HG02885 (cell line): ENCODE measurements at regions not wholly inside any gene's neighbourhood (a gene's known extent, or its start where the extent isn't known, plus 50 kb on each side); places are given as distances from the start of the nearest gene placed in this dataset.
"Not testable (repeated sequence)": the region's sequence is repeated elsewhere in the genome, so short reads cannot be mapped to it uniquely, and the experiment has no call there.

Experiments used
- ATAC-seq: cut with Tn5 transposase; IDR thresholded peaks from one replicate; pipeline ENCODE4 v1.9.1; 2021; ENCODE audit warnings: mild to moderate bottlenecking; ENCODE audit not compliant: unreplicated experiment, poor library complexity

GRCh38 chr10:58070956-58071355 lies 196.7 kb downstream of the IPMK start:
- ATAC-seq = no peak

DNA sequence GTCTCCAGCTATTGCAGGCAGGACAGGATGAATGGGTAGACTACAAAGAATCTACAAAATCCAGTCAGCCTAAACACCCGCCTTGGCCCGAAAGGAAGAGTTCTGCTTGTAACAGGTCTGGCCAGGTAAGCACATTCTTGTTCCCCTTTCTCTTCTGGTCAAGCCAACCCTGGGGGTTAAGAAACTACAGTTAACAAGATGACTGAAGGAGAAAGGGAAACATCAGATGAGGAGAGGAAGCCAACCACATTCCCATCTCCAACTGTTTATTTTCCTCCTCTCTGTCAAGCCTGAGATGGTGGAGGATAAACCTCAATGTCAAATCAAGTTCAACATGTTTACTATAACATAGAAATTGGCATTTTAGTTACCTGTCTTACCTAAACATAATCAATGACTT lies 198.9 kb downstream of the IPMK start:
- no peak for ATAC-seq

GRCh38 chr10:58066979-58067378 lies 200.7 kb downstream of the IPMK start:
- no peak for ATAC-seq

DNA sequence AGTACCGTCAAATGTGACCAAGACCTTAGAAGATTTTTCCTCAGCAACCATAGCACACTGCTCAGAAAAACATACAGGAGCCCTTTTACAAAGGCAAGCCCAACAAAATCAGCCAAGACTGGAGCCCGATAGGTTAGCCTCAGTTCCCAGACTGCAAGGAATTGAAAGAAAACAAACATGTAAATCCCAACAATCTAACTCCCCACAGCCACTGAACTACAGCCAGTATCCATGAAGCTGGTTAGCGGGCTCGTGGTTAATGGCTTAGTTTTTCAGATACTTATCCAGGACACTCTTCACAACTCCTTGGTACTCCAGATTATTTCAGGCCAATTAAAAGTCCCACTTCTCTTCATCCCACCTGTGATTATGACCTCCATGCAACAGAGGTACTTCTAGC lies 201.6 kb downstream of the IPMK start:
- no peak for ATAC-seq

DNA sequence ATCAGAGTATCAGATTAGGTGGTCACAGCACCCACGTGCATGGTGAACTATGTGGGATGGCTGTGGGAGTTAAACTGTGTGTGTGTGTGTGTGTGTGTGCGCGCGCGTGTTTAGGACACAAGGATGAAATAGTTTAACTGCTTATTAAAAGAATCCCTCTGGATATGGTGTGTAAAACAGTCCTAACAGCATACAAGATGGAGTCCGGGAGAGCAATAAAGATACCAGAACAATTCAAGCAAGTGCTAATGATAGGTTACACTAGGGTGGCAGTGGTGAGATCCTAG lies 202.2 kb downstream of the IPMK start:
- ATAC-seq = no peak

- peak; percentile 46 for ATAC-seq
Observed at GRCh38 chr10:58064714-58065528, 202.8 kb downstream of the IPMK start.

DNA sequence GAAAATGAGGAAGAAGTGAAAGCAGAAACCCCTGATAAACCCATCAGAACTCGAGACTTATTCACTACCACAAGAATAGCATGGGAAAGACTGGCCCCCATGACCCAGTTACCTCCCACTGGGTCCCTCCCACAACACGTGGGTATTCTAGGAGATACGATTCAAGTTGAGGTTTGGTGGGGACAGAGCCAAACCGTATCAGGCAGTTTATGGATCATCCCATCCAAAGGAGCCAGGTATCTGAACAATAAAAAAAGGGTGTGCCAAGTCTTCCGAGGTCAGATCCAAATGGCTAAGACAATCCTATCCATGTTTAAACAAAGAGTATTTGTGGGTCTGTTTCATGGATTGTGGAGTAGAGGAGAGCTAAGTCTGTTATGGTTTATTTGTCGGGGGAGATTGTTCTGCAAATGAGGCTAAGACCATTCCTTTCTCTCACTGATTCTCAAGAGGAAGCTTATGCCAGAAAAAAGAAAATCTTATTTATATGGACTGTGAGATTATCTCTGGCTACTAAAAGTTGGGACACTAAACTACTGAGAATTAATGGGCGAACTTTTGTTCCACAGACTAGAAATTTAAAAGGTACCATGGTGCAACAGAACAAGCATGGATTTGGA lies 203.7 kb downstream of the IPMK start:
- no peak for ATAC-seq

- ATAC-seq = not testable (repeated sequence)
Observed at GRCh38 chr10:58058683-58059082, 209.0 kb downstream of the IPMK start.

- ATAC-seq = no peak
Observed at GRCh38 chr10:58054881-58055280, 212.8 kb downstream of the IPMK start.

- no peak for ATAC-seq
Observed at GRCh38 chr10:58052772-58053171, 214.9 kb downstream of the IPMK start.

- ATAC-seq = no peak
Observed at GRCh38 chr10:58050575-58050974, 217.1 kb downstream of the IPMK start.

DNA sequence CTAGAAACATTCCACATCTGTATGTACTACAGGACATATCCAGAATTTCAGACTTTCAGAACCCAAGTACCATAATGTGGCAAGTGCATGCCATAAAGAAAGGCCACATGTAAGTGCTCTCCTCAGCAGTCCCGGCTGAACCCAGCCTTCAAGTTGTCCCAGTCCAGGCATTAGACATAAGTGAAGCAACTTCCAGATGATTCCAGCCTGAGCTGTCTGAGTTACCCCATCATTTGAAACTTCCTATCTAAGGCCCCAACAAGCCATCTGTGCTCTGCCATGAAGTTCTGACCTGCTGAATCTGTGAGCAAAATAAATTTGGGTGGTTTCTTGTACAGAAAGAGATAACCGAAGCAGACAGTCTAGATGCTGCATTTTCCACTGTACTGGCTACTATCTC lies 218.8 kb downstream of the IPMK start:
- no peak for ATAC-seq

- ATAC-seq = no peak
Observed at GRCh38 chr10:58044072-58044471, 223.6 kb downstream of the IPMK start.

GRCh38 chr10:58041901-58042300 lies 225.8 kb downstream of the IPMK start:
- ATAC-seq = no peak

DNA sequence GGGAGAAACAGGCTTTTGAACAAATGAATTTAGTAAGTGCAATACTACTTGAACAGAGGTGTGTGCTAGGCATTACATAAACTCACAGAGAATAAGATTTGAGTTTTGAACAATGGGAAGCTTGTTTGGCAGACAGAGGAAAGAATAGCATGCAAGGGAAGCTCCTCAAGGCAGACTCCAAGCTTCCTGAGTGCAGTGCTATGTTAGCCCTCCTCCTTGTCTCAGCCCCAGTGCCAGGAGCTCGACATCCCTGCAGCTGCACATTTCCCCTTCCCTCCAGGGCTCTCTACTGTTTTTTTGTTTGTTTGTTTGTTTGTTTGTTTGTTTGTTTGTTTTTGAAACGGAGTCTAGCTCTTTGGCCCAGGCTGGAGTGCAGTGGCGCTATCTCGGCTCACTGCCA lies 237.5 kb downstream of the IPMK start:
- no peak for ATAC-seq

DNA sequence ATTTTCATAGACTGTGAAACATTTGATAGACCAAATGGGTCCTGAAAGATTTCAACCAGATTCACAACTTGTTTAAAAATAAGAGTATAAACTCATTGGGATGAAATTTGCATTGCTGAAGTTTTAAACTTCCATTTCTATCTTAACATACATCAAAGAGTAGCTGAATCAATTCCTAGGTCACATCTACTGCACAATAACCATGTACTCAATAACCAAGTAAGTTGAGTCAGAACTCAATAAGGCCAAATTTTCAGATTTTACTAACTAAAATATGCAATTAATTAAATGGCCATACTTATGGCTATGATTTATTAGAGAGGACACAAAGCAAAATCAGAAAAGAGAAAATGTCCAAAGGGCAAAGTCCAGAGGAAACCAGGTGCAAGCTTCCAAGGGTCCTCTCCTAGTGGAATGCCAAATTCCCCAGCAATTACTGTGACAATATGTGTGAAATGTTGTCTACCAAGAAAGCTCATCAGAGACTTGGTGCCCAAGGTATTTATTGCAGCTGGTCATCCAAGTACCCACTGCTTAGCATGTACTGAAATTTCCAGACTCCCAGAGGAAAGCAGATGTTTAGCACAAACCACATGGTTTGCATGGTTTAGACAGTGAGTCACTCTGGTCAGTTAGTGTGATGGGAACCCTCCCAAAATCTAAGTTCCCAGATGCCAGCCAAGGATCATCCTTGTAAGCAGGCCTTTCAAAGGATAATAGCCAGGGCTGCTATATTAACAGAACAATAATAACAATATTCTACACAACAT lies 238.9 kb downstream of the IPMK start:
- ATAC-seq = no peak

GRCh38 chr10:58027426-58027825 lies 240.3 kb downstream of the IPMK start:
- ATAC-seq = no peak

- no peak for ATAC-seq
Observed at GRCh38 chr10:58026036-58026435, 241.7 kb downstream of the IPMK start.

DNA sequence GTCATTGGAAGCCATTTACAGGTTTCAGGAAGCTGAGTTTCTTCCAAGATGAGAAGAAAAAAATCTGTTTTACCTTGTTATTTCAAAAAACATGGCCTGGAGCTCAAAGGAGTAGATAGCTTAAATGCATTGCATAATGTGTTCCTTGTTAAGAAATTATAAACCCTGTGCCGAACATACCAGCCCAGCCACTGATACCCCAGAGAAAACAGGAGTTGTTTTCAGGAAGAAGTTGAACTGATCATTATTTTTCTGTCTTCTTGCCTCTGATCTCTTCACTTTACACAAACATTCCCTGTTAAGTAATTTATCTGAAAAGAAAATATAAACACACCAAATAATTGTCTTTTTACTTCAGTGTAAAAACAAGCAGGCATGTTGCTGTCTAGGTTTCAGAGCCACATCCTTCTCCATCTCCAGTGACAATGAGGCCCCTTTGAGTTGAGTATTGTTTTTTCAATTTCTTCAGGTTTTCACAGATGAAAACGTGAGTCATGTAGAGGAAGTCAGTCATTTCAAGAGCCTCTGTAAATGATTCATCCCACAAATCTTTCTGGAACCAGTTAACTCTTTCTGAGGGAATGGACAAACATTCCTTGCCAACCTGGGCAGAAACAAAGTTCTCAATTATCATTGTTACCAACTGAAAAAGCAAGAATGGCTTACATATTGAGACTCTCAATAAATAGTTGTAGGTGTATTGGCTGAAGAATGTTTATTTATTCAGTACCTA lies 244.2 kb downstream of the IPMK start:
- no peak for ATAC-seq

DNA sequence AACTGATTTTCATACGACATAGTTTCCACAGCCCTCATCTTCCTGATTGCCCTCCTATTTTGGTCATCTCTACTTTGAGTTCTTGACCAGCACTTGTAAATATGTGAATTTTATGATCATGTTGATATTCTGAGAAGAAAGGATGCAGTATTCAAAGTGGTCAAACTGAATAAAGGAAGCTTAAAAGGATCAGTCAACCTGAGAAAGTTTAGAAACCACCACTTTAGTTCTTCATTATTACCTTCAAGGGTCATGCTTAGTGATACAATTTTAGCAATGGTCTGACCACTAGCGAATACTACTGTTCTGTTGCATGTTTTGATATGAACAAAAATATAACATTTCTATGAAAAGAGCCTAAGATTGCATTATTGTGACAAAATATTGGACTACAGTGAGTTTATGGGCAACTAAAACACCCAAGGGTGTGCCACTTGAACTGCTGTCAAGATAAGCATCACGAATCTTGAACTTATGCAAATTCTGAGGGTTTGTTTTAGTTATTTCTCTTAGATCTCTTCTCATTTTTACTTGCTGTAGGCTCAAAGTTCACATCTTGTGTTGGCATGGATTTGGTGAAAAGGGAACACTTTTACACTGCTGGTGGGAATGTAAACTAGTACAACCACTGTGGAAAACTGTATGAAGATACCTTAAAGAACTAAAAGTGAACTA lies 247.7 kb downstream of the IPMK start:
- peak; percentile 49 for ATAC-seq
